IMR-90 (cell line): ENCODE measurements at regions not wholly inside any gene's neighbourhood (a gene's known extent, or its start where the extent isn't known, plus 50 kb on each side); places are given as distances from the start of the nearest gene placed in this dataset.

ENCODE experiments used
- ATAC-seq: fragments of 200-7000 bp; cut with Tn5 transposase; 2 replicates; pipeline ENCODE4 v1.9.1; 2020; ENCODE audit warnings: low read depth, mild to moderate bottlenecking, moderate library complexity
- BruUV-seq: library from RNA; stranded (reverse); fragments of 400-500 nt; replicated peaks from 2 replicates; lab custom pipeline; 2021; lab: Mats Ljungman, UMichigan
- CTCF ChIA-PET: fragments of 300-600 bp; formaldehyde crosslinking; extraction: SDS; loops from one replicate; lab custom pipeline; 2021; ENCODE audit warnings: antibody characterized with exemption; lab: Yijun Ruan, JAX
- POLR2A ChIA-PET: fragments of 300-600 bp; sonication (Branson Sonifier 250); formaldehyde crosslinking; loops from one replicate; lab custom pipeline; 2022; ENCODE audit warnings: antibody characterized with exemption; ENCODE audit not compliant: unreplicated experiment; lab: Charles Lee
- DNase-seq: peaks from one replicate; pipeline ENCODE4 v3.0.0; 2013
- H2AFZ ChIP-seq: replicated peaks from 2 replicates; pipeline ENCODE3; 2013; ENCODE audit warnings: low read length, mild to moderate bottlenecking; ENCODE audit not compliant: poor library complexity
- H2AK5ac ChIP-seq: 2 replicates; pipeline ENCODE4 v1.6.1; 2013; ENCODE audit warnings: low read depth, low read length, inconsistent platforms
- H2AK9ac ChIP-seq: replicated peaks from 2 replicates; pipeline ENCODE3; 2013; ENCODE audit warnings: mild to moderate bottlenecking, low read depth, low read length, moderate library complexity; ENCODE audit not compliant: poor library complexity
- H2BK120ac ChIP-seq: 2 replicates; pipeline ENCODE4 v1.6.1; 2013; ENCODE audit warnings: low read depth, low read length, inconsistent platforms
- H2BK15ac ChIP-seq: 3 replicates; pipeline ENCODE4 v1.6.1; 2013; ENCODE audit warnings: low read depth, low read length, inconsistent platforms
- H2BK20ac ChIP-seq: 2 replicates; pipeline ENCODE4 v1.6.1; 2013; ENCODE audit warnings: low read depth, mild to moderate bottlenecking, inconsistent platforms, low read length, moderate library complexity
- H2BK5ac ChIP-seq: 2 replicates; pipeline ENCODE4 v1.6.1; 2013; ENCODE audit warnings: mild to moderate bottlenecking, low read depth, low read length, inconsistent platforms; ENCODE audit not compliant: poor library complexity, severe bottlenecking
- H3K14ac ChIP-seq: replicated peaks from 2 replicates; pipeline ENCODE4 v1.6.1; 2013; ENCODE audit warnings: low read depth, low read length, inconsistent platforms
- H3K18ac ChIP-seq: 2 replicates; pipeline ENCODE4 v1.6.1; 2013; ENCODE audit warnings: low read depth, low read length, control low read depth
- H3K23ac ChIP-seq: 2 replicates; pipeline ENCODE4 v1.6.1; 2013; ENCODE audit warnings: low read depth, low read length, inconsistent platforms
- H3K27ac ChIP-seq: 2 replicates; pipeline ENCODE4 v1.5.1; 2013; ENCODE audit warnings: mild to moderate bottlenecking, control low read depth, low read length; ENCODE audit not compliant: insufficient read depth
- H3K27me3 ChIP-seq: 2 replicates; pipeline ENCODE4 v1.6.1; 2013; ENCODE audit warnings: low read length; ENCODE audit not compliant: control insufficient read depth, insufficient read depth
- H3K36me3 ChIP-seq: 2 replicates; pipeline ENCODE4 v1.6.1; 2013; ENCODE audit warnings: low read length, mixed read lengths; ENCODE audit not compliant: control insufficient read depth, insufficient read depth
- H3K4ac ChIP-seq: 2 replicates; pipeline ENCODE4 v1.6.1; 2013; ENCODE audit warnings: low read depth, low read length, inconsistent platforms
- H3K4me1 ChIP-seq: 2 replicates; pipeline ENCODE4 v1.6.1; 2013; ENCODE audit warnings: low read length, mixed read lengths; ENCODE audit not compliant: control insufficient read depth, insufficient read depth
- H3K4me2 ChIP-seq: 2 replicates; pipeline ENCODE4 v1.6.1; 2013; ENCODE audit warnings: low read depth, mild to moderate bottlenecking, control low read depth, low read length, moderate library complexity
- H3K4me3 ChIP-seq: 2 replicates; pipeline ENCODE4 v1.5.1; 2013; ENCODE audit warnings: low read depth, mild to moderate bottlenecking, control low read depth, low read length, moderate library complexity; ENCODE audit not compliant: insufficient read depth
- H3K56ac ChIP-seq: 2 replicates; pipeline ENCODE4 v1.6.1; 2013; ENCODE audit warnings: low read length, inconsistent platforms; ENCODE audit not compliant: insufficient read depth; ENCODE audit errors: extremely low read depth
- H3K79me1 ChIP-seq, 2 experiments: 2 replicates each; pipeline ENCODE4 v1.6.1; 2013; ENCODE audit warnings: low read length in 2 of 2, inconsistent platforms in 1 of 2, low read depth in 1 of 2
- H3K9ac ChIP-seq: 2 replicates; pipeline ENCODE4 v1.6.1; 2013; ENCODE audit warnings: low read depth, low read length, control low read depth
- H3K9me1 ChIP-seq: 2 replicates; pipeline ENCODE4 v1.6.1; 2013; ENCODE audit warnings: low read length, inconsistent platforms; ENCODE audit not compliant: insufficient read depth
- H3K9me3 ChIP-seq: 2 replicates; pipeline ENCODE4 v1.6.1; 2013; ENCODE audit warnings: low read length; ENCODE audit not compliant: control insufficient read depth, insufficient read depth
- H4K20me1 ChIP-seq: 2 replicates; pipeline ENCODE4 v1.6.1; 2013; ENCODE audit warnings: low read length, inconsistent platforms; ENCODE audit not compliant: insufficient read depth
- H4K5ac ChIP-seq: 2 replicates; pipeline ENCODE4 v1.6.1; 2013; ENCODE audit warnings: mild to moderate bottlenecking, low read depth, low read length, control low read depth
- H4K8ac ChIP-seq, 2 experiments: 2 replicates each; pipeline ENCODE4 v1.6.1; 2013; ENCODE audit warnings: low read depth in 2 of 2, low read length in 2 of 2, control low read depth in 1 of 2, inconsistent platforms in 1 of 2
- H4K91ac ChIP-seq: 2 replicates; pipeline ENCODE4 v1.6.1; 2013; ENCODE audit warnings: low read depth, low read length, inconsistent platforms; ENCODE audit not compliant: insufficient read depth
- BHLHE40 ChIP-seq: fragments of 150-350 bp; IDR thresholded peaks from 2 replicates; pipeline ENCODE4 v1.6.1; 2016; ENCODE audit warnings: mild to moderate bottlenecking, low read depth, low read length
- CEBPB ChIP-seq: IDR thresholded peaks from 2 replicates; pipeline ENCODE4 v1.6.1; 2012; ENCODE audit warnings: low read depth, low read length, improper control_type of control experiment
- CHD1 ChIP-seq: IDR thresholded peaks from 2 replicates; pipeline ENCODE4 v1.6.1; 2012; ENCODE audit warnings: low read depth, low read length, improper control_type of control experiment
- CTCF ChIP-seq: conservative IDR thresholded peaks from 2 replicates; pipeline ENCODE4 v1.5.1; 2012; ENCODE audit warnings: mild to moderate bottlenecking, low read depth, low read length, improper control_type of control experiment
- ELK1 ChIP-seq: fragments of 150-350 bp; IDR thresholded peaks from 2 replicates; pipeline ENCODE4 v1.6.1; 2016; ENCODE audit warnings: low read depth, mild to moderate bottlenecking, low read length, moderate library complexity, borderline replicate concordance
- FOS ChIP-seq: fragments of 150-350 bp; IDR thresholded peaks from 2 replicates; pipeline ENCODE4 v1.6.1; 2016; ENCODE audit warnings: low read depth, low read length
- MAFK ChIP-seq: IDR thresholded peaks from 2 replicates; pipeline ENCODE4 v1.6.1; 2012; ENCODE audit warnings: low read depth, low read length, improper control_type of control experiment
- MAZ ChIP-seq: IDR thresholded peaks from 2 replicates; pipeline ENCODE4 v1.6.1; 2012; ENCODE audit warnings: low read depth, mild to moderate bottlenecking, low read length, improper control_type of control experiment, moderate library complexity, borderline replicate concordance
- MXI1 ChIP-seq: IDR thresholded peaks from 2 replicates; pipeline ENCODE4 v1.6.1; 2012; ENCODE audit warnings: low read depth, mild to moderate bottlenecking, low read length, moderate library complexity, borderline replicate concordance
- NFE2L2 ChIP-seq: fragments of 150-350 bp; IDR thresholded peaks from 2 replicates; pipeline ENCODE4 v1.6.1; 2016; ENCODE audit warnings: low read depth, mild to moderate bottlenecking, low read length
- POLR2A ChIP-seq: IDR thresholded peaks from 2 replicates; pipeline ENCODE4 v1.6.1; 2012; ENCODE audit warnings: mild to moderate bottlenecking, low read depth, low read length
- RCOR1 ChIP-seq: IDR thresholded peaks from 2 replicates; pipeline ENCODE4 v1.6.1; 2012; ENCODE audit warnings: mild to moderate bottlenecking, low read length, improper control_type of control experiment; ENCODE audit not compliant: insufficient replicate concordance
- RFX5 ChIP-seq: IDR thresholded peaks from 2 replicates; pipeline ENCODE4 v1.8.0; 2012; ENCODE audit warnings: low read depth, mild to moderate bottlenecking, low read length, moderate library complexity
- SMC3 ChIP-seq: fragments of 150-350 bp; IDR thresholded peaks from 2 replicates; pipeline ENCODE4 v1.6.1; 2016; ENCODE audit warnings: low read depth, mild to moderate bottlenecking, antibody characterized with exemption, low read length, moderate library complexity
- USF2 ChIP-seq: fragments of 150-350 bp; IDR thresholded peaks from 2 replicates; pipeline ENCODE4 v1.6.1; 2017; ENCODE audit warnings: mild to moderate bottlenecking, antibody characterized with exemption, low read length, low read depth
- WGBS, 2 experiments: methylation state at CpG; one replicate each; pipeline versions ENCODE4 v1.1.5 to v1.1.7; 2013; ENCODE audit warnings: missing lambda C conversion rate in 2 of 2; ENCODE audit not compliant: insufficient read length in 1 of 2; ENCODE audit errors: extremely low coverage in 2 of 2; 5-methylcytosine and 5-hydroxymethylcytosine counted together
- dilution Hi-C: fragments of 300-500 bp; cut with HindIII; formaldehyde crosslinking; loops from one replicate; pipeline ENCODE4 v1.14.3; 2018; ENCODE audit warnings: low sequenced_read_pairs; ENCODE audit not compliant: unreplicated experiment
- in situ Hi-C: fragments of 300-500 bp; cut with MboI; formaldehyde crosslinking; loops from 3 replicates; pipeline ENCODE4 v1.14.3; 2019; ENCODE audit warnings: low sequenced_read_pairs, inconsistent platforms, mixed read lengths
- intact Hi-C: fragments of 100-400 bp; cut with micrococcal nuclease; formaldehyde crosslinking; loops from 2 replicates; pipeline ENCODE4 v1.10.0; 2022

GRCh38 chrX:149374751-149375150, 130.4 kb downstream of the IDS start:
- H3K18ac ChIP-seq: no peak overlapping the region
- H2BK20ac ChIP-seq: no peak overlapping the region
- no peak overlapping the region for H3K27ac ChIP-seq
- no peak overlapping the region for H2BK5ac ChIP-seq
- H4K8ac ChIP-seq: no peak overlapping the region
- 0 out of 2 replicates have a peak, but pooled peaks cover 3% of the 10 kb centered on the region for H3K9me3 ChIP-seq
- no peak for ATAC-seq
- no peak overlapping the region for H3K56ac ChIP-seq
- BruUV-seq: no TSS peak
- H3K27me3 ChIP-seq: no peaks in the 10 kb centered on the region
- no peak overlapping the region for H4K5ac ChIP-seq
- POLR2A ChIA-PET: no interaction called here
- no peak overlapping the region for H3K9ac ChIP-seq
- WGBS, 2 experiments: no CpG with 5 or more reads among the region's 3 CpGs
- dilution Hi-C loops: no loop called here
- no peak overlapping the region for H3K4me3 ChIP-seq
- no peak overlapping the region for H3K4me2 ChIP-seq
- H4K20me1 ChIP-seq: no peaks in the 10 kb centered on the region
- H2AK9ac ChIP-seq: no peak overlapping the region
- intact Hi-C loops: no loop called here
- H3K4me1 ChIP-seq: no peaks in the 10 kb centered on the region
- in situ Hi-C loops: no loop called here
- H3K23ac ChIP-seq: no peak overlapping the region
- H3K36me3 ChIP-seq: no peaks in the 10 kb centered on the region
- no peak for DNase-seq
- CTCF ChIA-PET: no interaction called here
- H3K9me1 ChIP-seq: no peaks in the 10 kb centered on the region
- no peak overlapping the region for H4K91ac ChIP-seq
- no peak for TF ChIP-seq USF2
- no peak for TF ChIP-seq BHLHE40
- TF ChIP-seq CTCF: no peak
- TF ChIP-seq CHD1: no peak
- no peak for TF ChIP-seq NFE2L2
- no peak for TF ChIP-seq ELK1
- TF ChIP-seq RCOR1: no peak
- TF ChIP-seq POLR2A: no peak
- TF ChIP-seq SMC3: no peak
- no peak for TF ChIP-seq RFX5
- no peak for TF ChIP-seq MXI1
- TF ChIP-seq CEBPB: no peak
- TF ChIP-seq MAFK: no peak
- no peak for TF ChIP-seq FOS
- TF ChIP-seq MAZ: no peak
- H2BK15ac ChIP-seq: no peak overlapping the region
- no peak overlapping the region for H2AK5ac ChIP-seq
- no peak overlapping the region for H2AFZ ChIP-seq
- H2BK120ac ChIP-seq: no peak overlapping the region
- no peak overlapping the region for H3K14ac ChIP-seq
- no peaks in the 10 kb centered on the region for H3K79me1 ChIP-seq
- no peak overlapping the region for H3K4ac ChIP-seq
